NCI-H2196 treated with DMSO at 0.1 percent for 48 hours (cell line): ENCODE measurements at regions not wholly inside any gene's neighbourhood (a gene's known extent, or its start where the extent isn't known, plus 50 kb on each side); places are given as distances from the start of the nearest gene placed in this dataset.
"Not testable (repeated sequence)": the region's sequence is repeated elsewhere in the genome, so short reads cannot be mapped to it uniquely, and the experiment has no call there.

Experiments
- DNase-seq: peaks from one replicate; lab custom pipeline; 2025; ENCODE audit not compliant: unreplicated experiment; lab: John Stamatoyannopoulos, UW

DNA sequence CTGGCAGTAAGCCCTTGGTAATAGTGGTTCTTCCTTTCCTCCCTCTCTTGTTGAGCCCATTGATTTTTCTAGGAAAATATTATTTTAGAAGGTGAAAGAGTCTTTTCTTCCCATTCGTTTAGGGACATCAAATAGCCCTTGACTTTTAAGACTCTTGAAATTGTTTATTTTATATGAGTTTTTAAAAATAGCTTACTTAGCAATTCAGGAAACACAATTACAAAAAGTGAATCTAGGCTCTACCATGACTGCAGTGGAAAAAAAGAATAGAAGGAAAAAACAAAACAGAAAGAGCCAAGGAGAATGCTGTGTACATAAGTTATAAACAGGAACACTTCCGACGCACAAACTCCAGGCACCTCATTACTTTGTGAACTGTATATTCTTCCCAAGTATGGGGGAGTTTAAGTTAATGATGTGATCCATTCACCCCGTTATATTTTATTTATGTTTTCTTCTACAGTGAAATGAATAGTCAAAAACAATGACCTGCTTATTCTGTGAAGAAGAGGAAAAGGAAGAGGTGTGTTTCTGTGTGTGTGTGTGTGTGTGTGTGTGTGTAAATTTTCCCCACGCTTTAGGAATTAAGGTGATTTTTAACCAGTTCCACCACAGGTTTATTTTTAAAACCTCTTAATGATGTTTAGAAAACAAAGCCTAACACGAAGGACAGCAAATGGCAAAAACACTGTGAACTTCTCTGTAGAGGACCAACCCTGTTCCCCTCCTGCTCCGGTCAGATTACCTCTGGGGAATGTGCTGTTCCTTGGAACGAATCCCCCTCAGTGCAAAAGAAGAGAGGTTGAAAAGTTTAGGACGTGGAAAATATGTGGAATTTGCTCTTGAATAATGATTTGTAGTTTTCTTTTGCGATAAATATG, 266.3 kb downstream of the KLF5 start:
- no peak for DNase-seq

DNA sequence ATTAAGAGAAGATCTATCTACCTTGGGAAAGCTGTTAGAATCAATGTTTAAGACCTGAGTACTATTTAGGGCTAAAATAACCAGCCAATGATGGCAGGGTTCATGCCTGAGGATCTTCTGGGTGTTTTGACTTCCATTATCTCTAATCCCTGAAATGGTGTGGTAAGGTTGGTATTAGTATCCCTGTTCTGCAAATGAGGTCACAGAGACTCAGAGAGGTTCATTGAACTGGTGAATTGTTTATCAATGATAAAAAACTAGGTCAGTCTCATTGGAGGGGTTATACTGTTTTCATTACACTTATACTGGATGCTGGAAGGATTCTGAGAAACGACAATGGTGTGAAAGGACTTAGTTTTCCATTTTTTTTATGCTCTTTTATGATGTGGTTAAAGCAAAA, 264.8 kb downstream of the KLF5 start:
- no peak for DNase-seq

DNA sequence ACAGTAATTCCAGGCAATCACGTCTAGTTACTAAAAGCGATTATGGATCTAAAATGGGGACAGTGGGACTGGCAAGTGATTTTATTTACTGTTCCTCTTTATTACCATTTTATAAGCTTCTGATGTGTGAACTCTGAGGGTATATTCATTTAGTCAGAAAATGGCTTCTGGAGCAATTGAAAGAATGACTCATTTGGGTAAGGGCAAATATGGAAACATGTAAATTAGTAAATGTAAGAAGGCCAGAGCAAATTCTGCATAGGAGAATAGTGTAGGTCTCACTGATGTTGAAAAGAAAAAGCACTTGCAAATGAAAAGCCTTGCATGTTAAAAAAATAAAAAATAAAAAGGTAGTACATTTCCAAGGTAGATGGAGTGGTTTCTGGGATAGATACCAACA, 262.2 kb downstream of the KLF5 start:
- no peak for DNase-seq

DNA sequence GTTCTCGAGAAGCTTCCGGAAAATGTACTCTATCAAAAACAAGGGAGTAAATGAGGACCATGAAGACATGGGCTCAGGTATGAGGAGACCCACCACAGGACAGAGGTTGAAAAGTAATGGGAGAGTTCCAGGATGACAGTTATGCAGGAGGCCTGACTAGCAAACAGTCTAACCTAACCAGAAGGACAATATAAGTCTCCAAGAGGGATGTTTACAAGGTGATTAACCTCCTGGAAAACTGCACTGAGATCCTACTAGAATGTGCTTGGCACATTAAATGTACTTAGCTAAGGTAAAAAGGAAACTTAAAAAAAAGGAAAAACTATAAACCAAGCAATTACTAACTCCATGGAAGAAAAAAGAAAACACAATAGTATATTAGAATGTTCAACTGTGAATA, 258.3 kb downstream of the KLF5 start:
- DNase-seq, result no peak

DNA sequence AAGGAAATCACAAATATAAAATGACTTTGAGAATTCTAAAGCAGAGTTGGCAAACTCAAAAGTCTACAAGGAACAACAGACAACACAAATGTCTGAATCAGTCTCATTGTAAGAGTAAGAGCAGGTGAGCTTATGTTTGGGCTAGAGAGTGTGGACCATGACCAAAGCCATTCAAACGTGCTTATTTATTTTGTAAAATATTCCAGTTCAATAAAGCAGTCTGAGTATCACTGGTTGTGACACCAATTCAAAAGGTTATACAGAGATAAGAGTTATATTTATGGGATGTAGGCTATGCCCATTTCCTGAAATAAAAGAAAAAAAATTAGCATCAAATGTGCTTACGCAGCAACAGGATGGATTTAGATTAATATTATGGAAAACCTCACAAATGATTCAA, 251.6 kb downstream of the KLF5 start:
- DNase-seq, result no peak

- DNase-seq, result no peak
These were observed 248.7 kb downstream of the KLF5 start for GRCh38 chr13:73307481-73307880.

DNA sequence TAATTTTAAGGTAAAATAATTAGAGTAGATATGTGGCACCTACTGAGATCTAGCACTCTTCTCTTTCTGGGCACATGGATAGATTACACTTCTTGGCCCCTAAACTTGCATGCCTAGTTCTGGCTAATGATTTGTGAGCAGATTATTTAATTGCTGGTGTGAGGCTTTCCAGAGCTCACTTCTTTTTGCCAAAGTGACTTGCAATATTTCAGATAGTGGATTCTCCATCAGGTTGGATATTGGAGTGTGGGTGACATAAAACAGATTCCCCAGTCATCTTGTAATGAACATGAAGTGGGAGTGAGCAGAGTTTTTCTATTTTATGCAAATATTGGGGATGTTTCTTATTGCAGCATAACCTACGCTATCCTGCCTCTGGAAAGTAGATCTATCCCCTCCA, 247.9 kb downstream of the KLF5 start:
- DNase-seq, result no peak

DNA sequence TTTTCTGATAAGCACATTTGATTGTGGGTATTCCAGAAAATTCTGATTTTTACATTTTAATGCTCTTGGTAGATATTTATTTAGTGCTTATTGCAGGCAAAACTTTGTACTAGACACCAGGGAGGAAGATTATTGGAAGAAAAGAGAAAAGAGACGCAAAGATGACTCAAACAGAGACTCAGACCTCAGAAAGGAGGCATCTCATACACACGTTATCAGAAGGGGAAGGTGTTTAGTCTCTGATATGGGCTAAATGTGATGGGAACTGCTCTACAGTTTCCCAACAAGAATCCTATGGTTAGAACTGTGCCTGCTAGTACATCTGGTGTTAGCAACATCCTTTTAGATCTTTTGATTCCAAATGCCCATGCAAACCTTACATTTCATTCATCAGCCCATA, 245.6 kb downstream of the KLF5 start:
- DNase-seq, result no peak

DNA sequence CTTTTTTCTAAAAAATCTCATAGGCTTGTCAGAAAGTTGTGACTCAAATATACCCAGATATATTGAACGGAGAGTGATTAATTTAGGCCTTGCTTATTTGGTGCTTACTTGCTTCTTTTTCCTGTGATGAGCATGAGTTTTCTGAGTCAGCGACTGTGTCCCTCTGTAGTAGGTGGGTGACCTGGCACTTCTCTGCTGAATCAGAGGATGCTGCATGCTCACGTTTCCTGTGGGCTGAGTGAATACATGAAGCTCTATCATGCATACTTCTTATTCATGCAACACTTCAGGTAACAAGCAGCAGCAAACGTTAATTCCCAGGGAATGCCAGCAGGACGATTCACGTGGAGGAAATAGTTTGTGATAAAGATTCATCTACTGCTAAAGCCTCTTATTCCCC, 245.0 kb downstream of the KLF5 start:
- DNase-seq, result no peak

- not testable (repeated sequence) for DNase-seq
These were observed 242.8 kb downstream of the KLF5 start for GRCh38 chr13:73301622-73302021.

DNA sequence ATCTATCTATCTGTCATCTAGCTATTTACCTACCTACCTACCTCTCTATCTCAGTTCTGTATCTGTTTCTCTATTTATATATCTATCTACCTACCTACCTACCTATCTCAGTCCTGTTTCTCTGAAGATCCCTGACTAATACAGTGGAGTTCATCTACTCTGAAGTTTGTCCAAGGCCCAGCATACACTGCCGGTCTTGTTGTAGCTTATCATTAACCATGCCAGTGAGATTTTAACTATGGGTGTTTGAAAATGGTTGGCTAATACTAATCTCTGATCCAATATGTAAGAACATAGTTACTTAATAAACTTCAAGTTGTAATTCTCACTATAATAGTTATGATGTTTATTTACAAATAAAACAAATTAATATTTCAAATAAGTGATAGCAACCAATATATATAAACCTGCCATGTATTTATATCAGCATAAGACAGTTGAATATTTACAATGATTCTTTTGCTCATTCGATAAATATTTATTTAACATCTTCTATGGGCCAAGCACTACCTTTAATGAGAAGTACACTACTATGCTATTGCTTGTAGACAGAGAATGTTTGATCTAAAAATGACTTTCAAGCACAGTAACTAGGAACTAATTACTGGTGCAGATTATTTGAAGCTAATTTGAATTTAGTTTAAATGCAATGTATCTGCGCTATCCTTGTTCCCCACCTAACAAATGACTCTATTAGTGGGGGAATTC, 242.1 kb downstream of the KLF5 start:
- no peak for DNase-seq

DNA sequence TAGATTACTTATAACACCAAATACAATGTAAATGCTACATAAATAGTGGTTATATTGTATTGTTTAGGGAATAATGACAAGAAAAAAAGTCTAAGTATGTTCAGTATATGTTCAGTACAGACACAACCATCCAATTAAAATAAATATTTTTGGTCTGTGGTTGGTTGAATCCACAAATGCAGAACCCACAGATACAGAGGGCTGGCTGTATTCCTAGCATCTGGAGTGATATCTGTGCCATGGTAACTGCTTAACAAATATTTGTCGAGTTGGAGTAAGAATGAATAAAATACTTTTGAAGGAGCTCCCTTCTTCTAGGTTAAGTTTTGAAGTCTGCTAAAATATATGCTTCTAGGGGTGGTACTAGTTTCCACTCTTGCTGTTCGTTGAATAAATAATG, 241.0 kb downstream of the KLF5 start:
- DNase-seq, result no peak

- no peak for DNase-seq
These were observed 235.2 kb downstream of the KLF5 start for GRCh38 chr13:73293913-73294523.

DNA sequence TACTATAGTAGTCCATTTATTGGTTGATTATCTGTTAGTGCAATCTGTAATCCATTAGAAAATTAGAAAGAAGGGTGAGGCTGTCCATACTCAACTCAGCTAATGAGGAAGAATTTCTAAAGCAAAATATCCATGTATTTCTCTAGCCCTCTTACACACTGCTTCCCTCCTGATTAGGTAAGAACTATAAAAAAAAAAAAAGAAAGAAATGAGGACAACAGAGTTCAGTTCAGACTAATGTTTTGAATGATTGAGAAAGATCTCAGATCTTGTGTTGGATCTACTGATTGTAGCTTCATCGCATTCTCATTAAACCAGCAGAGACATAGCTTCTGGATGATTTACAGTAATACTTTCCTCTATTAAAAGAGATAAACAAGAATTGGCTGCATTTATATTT, 233.3 kb downstream of the KLF5 start:
- no peak for DNase-seq

DNA sequence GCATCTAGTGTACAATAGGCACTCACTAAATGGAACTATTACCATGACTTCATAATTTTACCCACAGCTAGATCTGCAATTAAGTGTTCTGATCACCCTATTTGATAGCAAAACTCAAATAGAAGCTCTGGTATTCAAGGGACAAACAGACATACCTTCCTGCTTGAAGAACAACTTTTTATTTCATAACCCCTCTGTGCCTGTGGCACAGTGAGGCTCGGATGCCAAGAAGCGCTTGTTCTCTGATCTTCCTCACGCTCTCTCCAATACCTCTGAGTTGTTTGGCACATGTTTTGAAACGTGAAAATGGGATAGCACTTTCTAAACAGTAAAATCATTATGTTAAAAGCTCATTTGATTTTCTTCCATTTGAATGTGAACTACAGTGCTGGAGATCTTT, 232.0 kb downstream of the KLF5 start:
- no peak for DNase-seq

GRCh38 chr13:73288596-73288995, 229.8 kb downstream of the KLF5 start:
- DNase-seq, result no peak

GRCh38 chr13:73287831-73288230, 229.0 kb downstream of the KLF5 start:
- DNase-seq, result no peak

DNA sequence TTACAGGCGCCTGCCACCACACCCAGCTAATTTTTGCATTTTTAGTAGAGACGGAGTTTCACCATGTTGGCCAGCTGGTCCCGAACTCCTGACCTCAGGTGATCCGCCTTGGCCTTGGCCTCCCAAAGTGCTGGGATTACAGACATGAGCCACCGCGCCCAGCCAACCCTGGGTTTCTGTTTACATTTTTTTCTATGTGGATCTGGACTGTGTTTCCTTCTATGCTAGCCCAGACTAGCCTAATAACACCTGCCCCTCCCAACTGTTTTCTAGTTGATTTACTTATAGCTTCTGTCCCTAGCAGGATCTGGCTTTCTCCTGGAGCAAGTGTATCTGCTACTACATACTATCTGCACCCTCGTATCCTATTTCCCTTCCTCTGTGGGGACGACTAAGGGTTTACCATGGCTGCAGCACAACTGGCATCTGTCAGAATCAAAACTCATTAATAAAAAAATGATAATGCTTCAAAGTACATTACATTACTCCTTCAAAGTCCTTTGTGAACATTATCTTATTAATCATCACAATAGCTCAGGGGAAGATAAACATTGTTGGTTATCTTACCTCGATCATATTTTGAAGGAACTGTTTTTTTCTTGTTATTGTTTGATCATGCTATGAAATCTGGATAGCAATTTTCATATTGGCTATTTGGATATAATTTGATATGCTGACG, 228.3 kb downstream of the KLF5 start:
- peak; percentile 0 for DNase-seq

- no peak for DNase-seq
These were observed 227.4 kb downstream of the KLF5 start for GRCh38 chr13:73286177-73286576.

DNA sequence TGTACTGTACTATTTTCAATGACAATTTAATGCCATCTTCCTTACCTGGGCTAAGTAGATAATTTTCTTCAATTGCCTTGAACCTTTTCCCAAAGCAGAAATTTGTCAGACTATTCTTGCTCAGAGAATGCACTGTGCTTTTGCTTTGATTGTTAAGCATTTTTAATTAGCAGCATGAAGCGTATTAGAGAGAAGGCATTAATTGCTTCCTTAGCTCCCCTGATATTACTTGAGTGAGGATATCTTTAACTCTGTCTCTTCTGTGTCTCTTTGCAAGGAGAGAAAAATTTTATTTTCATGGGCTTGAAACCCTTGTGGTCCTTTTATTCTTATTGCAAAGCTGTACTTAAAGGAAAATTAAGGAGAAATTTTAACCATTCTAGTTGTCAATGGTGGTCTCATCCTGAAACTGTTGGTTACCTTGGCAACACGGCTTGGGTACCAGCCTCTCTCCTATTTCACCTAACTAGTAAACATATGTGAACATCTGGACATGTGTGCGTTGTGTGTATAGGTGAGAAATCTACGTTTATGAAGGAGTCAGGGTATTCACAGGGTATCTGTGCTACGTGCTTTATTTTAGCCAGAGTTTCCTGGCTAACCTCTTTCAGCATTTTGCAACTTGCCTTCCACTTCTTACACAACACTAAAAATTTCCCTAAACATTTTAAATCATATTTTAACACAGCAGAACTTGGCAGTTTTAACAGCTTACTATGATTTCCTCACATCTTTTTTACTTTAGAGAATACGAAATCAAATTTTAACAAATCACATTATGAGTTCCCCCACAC, 225.5 kb downstream of the KLF5 start:
- no peak for DNase-seq

DNA sequence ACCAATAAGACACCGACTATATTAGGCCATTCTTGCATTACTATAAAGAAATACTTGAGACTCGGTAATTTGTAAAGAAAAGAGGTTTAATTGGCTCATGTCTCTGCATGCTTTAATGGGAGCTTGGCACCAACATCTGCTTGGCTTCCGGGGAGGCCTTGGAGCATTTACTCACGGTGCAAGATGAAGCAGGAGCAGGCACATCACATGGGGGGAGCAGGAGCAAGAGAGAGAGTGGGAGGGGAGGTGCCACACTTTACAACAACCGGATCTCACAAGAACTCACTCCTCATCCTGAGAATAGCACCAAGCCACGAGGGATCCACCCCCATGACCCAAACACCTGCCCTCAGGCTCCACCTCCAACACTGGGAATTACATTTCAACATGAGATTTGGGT, 224.8 kb downstream of the KLF5 start:
- DNase-seq, result no peak
